ENCODE measurements at regions not wholly inside any gene's neighbourhood (a gene's known extent, or its start where the extent isn't known, plus 50 kb on each side); places are given as distances from the start of the nearest gene placed in this dataset.

- Histone ChIP-seq H3K4me3 (IDR thresholded peaks at IDR 0.05; ENCODE audit: insufficient read depth, low read depth, low read length) (no peak overlapping the region), H3K79me2 (ENCODE audit: insufficient read depth, low read depth) (no peaks in the 10 kb centered on the region), H3K27ac (no peak overlapping the region), H3K4me2 (no peak overlapping the region), H2AFZ (ENCODE audit: low read depth) (no peak overlapping the region), H3K4me1 (ENCODE audit: low read depth, poor library complexity, severe bottlenecking) (no peaks in the 10 kb centered on the region), H4K20me1 (ENCODE audit: insufficient read depth) (no peaks in the 10 kb centered on the region), H3K36me3 (ENCODE audit: insufficient read depth) (no peaks in the 10 kb centered on the region), H3K27me3 (ENCODE audit: insufficient read depth, low read depth) (no peaks in the 10 kb centered on the region), H3K9ac (no peak overlapping the region)
- TF ChIP-seq CTCF (conservative IDR thresholded peaks at IDR 0.05; ENCODE audit: low read depth, low read length) = no peak
Measured at GRCh38 chr1:60584371-60584770, 498.0 kb upstream of the NFIA start.

GRCh38 chr1:60583696-60584095 lies 498.7 kb upstream of the NFIA start:
- no peak for TF ChIP-seq CTCF (conservative IDR thresholded peaks at IDR 0.05; ENCODE audit: low read depth, low read length)
- H2AFZ ChIP-seq (ENCODE audit: low read depth) = no peak overlapping the region
- no peak overlapping the region for H3K4me2 ChIP-seq
- H3K27ac ChIP-seq = no peak overlapping the region
- no peaks in the 10 kb centered on the region for H3K36me3 ChIP-seq (ENCODE audit: insufficient read depth)
- H3K79me2 ChIP-seq (ENCODE audit: insufficient read depth, low read depth) = no peaks in the 10 kb centered on the region
- no peaks in the 10 kb centered on the region for H3K27me3 ChIP-seq (ENCODE audit: insufficient read depth, low read depth)
- no peaks in the 10 kb centered on the region for H4K20me1 ChIP-seq (ENCODE audit: insufficient read depth)
- no peak overlapping the region for H3K4me3 ChIP-seq (IDR thresholded peaks at IDR 0.05; ENCODE audit: insufficient read depth, low read depth, low read length)
- H3K4me1 ChIP-seq (ENCODE audit: low read depth, poor library complexity, severe bottlenecking) = no peaks in the 10 kb centered on the region
- H3K9ac ChIP-seq = no peak overlapping the region

- H3K36me3 ChIP-seq (ENCODE audit: insufficient read depth) = no peaks in the 10 kb centered on the region
- no peak overlapping the region for H3K9ac ChIP-seq
- H3K27ac ChIP-seq = no peak overlapping the region
- TF ChIP-seq CTCF (conservative IDR thresholded peaks at IDR 0.05; ENCODE audit: low read depth, low read length) = no peak
- H3K79me2 ChIP-seq (ENCODE audit: insufficient read depth, low read depth) = no peaks in the 10 kb centered on the region
- H3K27me3 ChIP-seq (ENCODE audit: insufficient read depth, low read depth) = no peaks in the 10 kb centered on the region
- H3K4me3 ChIP-seq (IDR thresholded peaks at IDR 0.05; ENCODE audit: insufficient read depth, low read depth, low read length) = no peak overlapping the region
- H2AFZ ChIP-seq (ENCODE audit: low read depth) = no peak overlapping the region
- no peaks in the 10 kb centered on the region for H3K4me1 ChIP-seq (ENCODE audit: low read depth, poor library complexity, severe bottlenecking)
- H4K20me1 ChIP-seq (ENCODE audit: insufficient read depth) = no peaks in the 10 kb centered on the region
- H3K4me2 ChIP-seq = no peak overlapping the region
Measured at GRCh38 chr1:60581455-60582220, 500.7 kb upstream of the NFIA start.

GRCh38 chr1:60577029-60577428 lies 503.5 kb upstream of the C1orf87 start:
- Histone ChIP-seq H3K36me3 (ENCODE audit: insufficient read depth) (no peaks in the 10 kb centered on the region), H4K20me1 (ENCODE audit: insufficient read depth) (no peaks in the 10 kb centered on the region), H3K9ac (no peak overlapping the region), H2AFZ (ENCODE audit: low read depth) (no peak overlapping the region), H3K27me3 (ENCODE audit: insufficient read depth, low read depth) (no peaks in the 10 kb centered on the region), H3K79me2 (ENCODE audit: insufficient read depth, low read depth) (no peaks in the 10 kb centered on the region), H3K4me2 (no peak overlapping the region), H3K4me3 (IDR thresholded peaks at IDR 0.05; ENCODE audit: insufficient read depth, low read depth, low read length) (no peak overlapping the region), H3K27ac (no peak overlapping the region), H3K4me1 (ENCODE audit: low read depth, poor library complexity, severe bottlenecking) (no peaks in the 10 kb centered on the region)
- TF ChIP-seq CTCF (conservative IDR thresholded peaks at IDR 0.05; ENCODE audit: low read depth, low read length) = no peak
